H9 (cell line): ENCODE measurements at regions not wholly inside any gene's neighbourhood (a gene's known extent, or its start where the extent isn't known, plus 50 kb on each side); places are given as distances from the start of the nearest gene placed in this dataset.

ENCODE experiments used
- DNase-seq: peaks from one replicate; pipeline ENCODE4 v3.0.0-alpha.2; 2017
- H2AFZ ChIP-seq: one replicate; pipeline ENCODE4 v1.6.1; 2013; ENCODE audit warnings: mild to moderate bottlenecking, low read length, control low read depth, moderate library complexity
- H2AK5ac ChIP-seq: 2 replicates; pipeline ENCODE4 v1.6.1; 2013; ENCODE audit warnings: low read length, control low read depth, mixed read lengths; ENCODE audit not compliant: insufficient read length
- H2BK120ac ChIP-seq: one replicate; pipeline ENCODE4 v1.6.1; 2013; ENCODE audit warnings: low read depth, mild to moderate bottlenecking, low read length, control low read depth, inconsistent platforms; ENCODE audit not compliant: poor library complexity, severe bottlenecking
- H2BK12ac ChIP-seq: 2 replicates; pipeline ENCODE4 v1.6.1; 2013; ENCODE audit warnings: low read length, control low read depth, mixed read lengths, low read depth; ENCODE audit not compliant: insufficient read length
- H2BK15ac ChIP-seq: 2 replicates; pipeline ENCODE4 v1.6.1; 2013; ENCODE audit warnings: low read depth, low read length, control low read depth
- H2BK20ac ChIP-seq: one replicate; pipeline ENCODE4 v1.6.1; 2013; ENCODE audit warnings: low read depth, mild to moderate bottlenecking, low read length, control low read depth, inconsistent platforms; ENCODE audit not compliant: poor library complexity, severe bottlenecking
- H2BK5ac ChIP-seq: 2 replicates; pipeline ENCODE4 v1.6.1; 2013; ENCODE audit warnings: low read length, control low read depth, mixed read lengths; ENCODE audit not compliant: insufficient read length
- H3K14ac ChIP-seq: 2 replicates; pipeline ENCODE4 v1.6.1; 2013; ENCODE audit warnings: low read length, control low read depth; ENCODE audit not compliant: insufficient read depth
- H3K18ac ChIP-seq: 2 replicates; pipeline ENCODE4 v1.6.1; 2013; ENCODE audit warnings: low read depth, mild to moderate bottlenecking, mixed read lengths, low read length, control low read depth; ENCODE audit not compliant: insufficient read length
- H3K23ac ChIP-seq: 2 replicates; pipeline ENCODE4 v1.6.1; 2013; ENCODE audit warnings: low read length, control low read depth, mixed read lengths, low read depth; ENCODE audit not compliant: insufficient read length
- H3K23me2 ChIP-seq: 2 replicates; pipeline ENCODE4 v1.6.1; 2013; ENCODE audit warnings: low read depth, mild to moderate bottlenecking, mixed read lengths, low read length, control low read depth; ENCODE audit not compliant: insufficient read length, poor library complexity, severe bottlenecking
- H3K27ac ChIP-seq: 2 replicates; pipeline ENCODE4 v1.5.1; 2013; ENCODE audit warnings: low read length, control low read depth, mixed read lengths, low read depth; ENCODE audit not compliant: insufficient read length
- H3K27me3 ChIP-seq: 2 replicates; pipeline ENCODE4 v1.6.1; 2013; ENCODE audit warnings: low read length, control low read depth, inconsistent platforms; ENCODE audit not compliant: insufficient read depth
- H3K4ac ChIP-seq: 2 replicates; pipeline ENCODE4 v1.6.1; 2013; ENCODE audit warnings: low read depth, mild to moderate bottlenecking, control low read depth, inconsistent platforms, low read length, moderate library complexity
- H3K4me1 ChIP-seq: 2 replicates; pipeline ENCODE4 v1.6.1; 2013; ENCODE audit warnings: low read length, control low read depth, inconsistent platforms; ENCODE audit not compliant: insufficient read depth
- H3K4me2 ChIP-seq: 2 replicates; pipeline ENCODE4 v1.6.1; 2013; ENCODE audit warnings: low read length, control low read depth, mixed read lengths; ENCODE audit not compliant: insufficient read length, insufficient read depth
- H3K56ac ChIP-seq: 2 replicates; pipeline ENCODE4 v1.6.1; 2013; ENCODE audit warnings: low read depth, mild to moderate bottlenecking, mixed read lengths, low read length, control low read depth; ENCODE audit not compliant: insufficient read length
- H3K79me1 ChIP-seq: 2 replicates; pipeline ENCODE4 v1.6.1; 2013; ENCODE audit warnings: low read depth, mild to moderate bottlenecking, moderate library complexity, low read length, control low read depth, inconsistent platforms; ENCODE audit not compliant: insufficient read depth, poor library complexity, severe bottlenecking
- H3K79me2 ChIP-seq: 2 replicates; pipeline ENCODE4 v1.6.1; 2013; ENCODE audit warnings: low read length, control low read depth, inconsistent platforms; ENCODE audit not compliant: insufficient read depth
- H3K9ac ChIP-seq: 2 replicates; pipeline ENCODE4 v1.6.1; 2013; ENCODE audit warnings: low read length, control low read depth, mixed read lengths; ENCODE audit not compliant: insufficient read length; ENCODE audit errors: extremely low read depth
- H3K9me3 ChIP-seq: one replicate; pipeline ENCODE4 v1.6.1; 2013; ENCODE audit warnings: low read depth, low read length, inconsistent platforms; ENCODE audit not compliant: control insufficient read depth
- H3T11ph ChIP-seq: one replicate; pipeline ENCODE4 v1.6.1; 2013; ENCODE audit warnings: mild to moderate bottlenecking, low read length, control low read depth, inconsistent platforms
- H4K20me1 ChIP-seq: one replicate; pipeline ENCODE4 v1.6.1; 2013; ENCODE audit not compliant: control insufficient read depth, insufficient read length, insufficient read depth
- H4K5ac ChIP-seq: 2 replicates; pipeline ENCODE4 v1.6.1; 2013; ENCODE audit warnings: low read depth, mild to moderate bottlenecking, mixed read lengths, low read length, control low read depth; ENCODE audit not compliant: insufficient read length
- H4K8ac ChIP-seq: replicated peaks from 2 replicates; pipeline ENCODE4 v1.6.1; 2013; ENCODE audit warnings: low read length, control low read depth, mixed read lengths, low read depth; ENCODE audit not compliant: insufficient read length
- H4K91ac ChIP-seq: 2 replicates; pipeline ENCODE4 v1.6.1; 2013; ENCODE audit warnings: low read depth, mild to moderate bottlenecking, moderate library complexity, mixed read lengths, low read length, control low read depth; ENCODE audit not compliant: insufficient read length
- H3K27ac Mint-ChIP-seq, 3 experiments: 2 replicates in 2 of 3; 3 replicates in 1 of 3; pipeline ENCODE4 v1.8.0; 2020 to 2021; ENCODE audit warnings: mixed read lengths in 3 of 3, mild to moderate bottlenecking in 1 of 3, moderate library complexity in 1 of 3
- H3K27me3 Mint-ChIP-seq: 2 replicates; pipeline ENCODE4 v1.8.0; 2021; ENCODE audit warnings: low read depth, mild to moderate bottlenecking, moderate library complexity, mixed read lengths
- H3K36me3 Mint-ChIP-seq, 3 experiments: 2 replicates in 2 of 3; 3 replicates in 1 of 3; pipeline ENCODE4 v1.8.0; 2020 to 2021; ENCODE audit warnings: low read depth in 3 of 3, mixed read lengths in 3 of 3; ENCODE audit not compliant: insufficient read depth in 1 of 3
- H3K4me1 Mint-ChIP-seq, 2 experiments: 2 replicates each; pipeline ENCODE4 v1.8.0; 2020; ENCODE audit warnings: mixed read lengths in 2 of 2
- H3K4me3 Mint-ChIP-seq, 2 experiments: 2 replicates in 1 of 2; 3 replicates in 1 of 2; pipeline ENCODE4 v1.8.0; 2020 to 2021; ENCODE audit warnings: mild to moderate bottlenecking in 2 of 2, mixed read lengths in 2 of 2, moderate library complexity in 1 of 2
- H3K9me3 Mint-ChIP-seq, 2 experiments: 2 replicates in 1 of 2; 3 replicates in 1 of 2; pipeline ENCODE4 v1.8.0; 2020; ENCODE audit warnings: mild to moderate bottlenecking in 2 of 2, mixed read lengths in 2 of 2, moderate library complexity in 1 of 2
- WGBS: extraction: QIAGEN DNeasy Blood & Tissue Kit; methylation state at CpG from one replicate; pipeline ENCODE4 v1.1.7; 2013; ENCODE audit warnings: missing lambda C conversion rate, low lambda C conversion rate, mixed read lengths; ENCODE audit not compliant: insufficient read length; ENCODE audit errors: extremely low coverage; 5-methylcytosine and 5-hydroxymethylcytosine counted together
- TF ChIP-seq, protein P1 (sequence below): fragments of 200-600 bp; sonication (generic); conservative IDR thresholded peaks from 3 replicates; pipeline ENCODE4 v1.8.0; 2021; ENCODE audit warnings: antibody characterized with exemption, mild to moderate bottlenecking

DNA sequence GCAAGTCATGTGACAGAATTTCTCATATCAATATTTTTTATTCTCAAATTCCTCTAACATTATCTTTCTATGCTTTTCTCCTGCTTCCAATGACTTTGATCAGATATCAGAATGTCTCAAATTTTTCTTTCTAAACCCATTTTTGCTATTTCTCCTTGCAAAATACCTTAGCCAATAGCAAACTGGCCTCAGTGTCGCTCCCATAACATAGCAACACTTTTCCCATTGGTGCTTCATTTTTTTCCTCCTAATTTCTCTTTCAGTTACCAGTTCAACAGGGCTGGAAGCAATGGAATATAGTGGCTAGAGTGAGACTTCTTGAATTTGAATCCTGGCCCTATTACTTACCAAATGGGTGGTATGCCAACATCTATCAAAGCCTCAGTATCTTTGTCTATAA, 1091.6 kb downstream of the C4orf33 start:
- Histone ChIP-seq H4K5ac (no peak overlapping the region), H3K9ac (no peak overlapping the region), H3K27me3 (no peaks in the 10 kb centered on the region), H3K79me1 (no peaks in the 10 kb centered on the region), H3K23ac (no peak overlapping the region), H3K4me1 (no peaks in the 10 kb centered on the region), H3K4me2 (no peak overlapping the region), H4K20me1 (no peaks in the 10 kb centered on the region), H3K27ac (no peak overlapping the region), H3K23me2 (no peaks in the 10 kb centered on the region), H2AFZ (no peak overlapping the region), H3K56ac (no peak overlapping the region), H2BK5ac (no peak overlapping the region), H3K79me2 (no peaks in the 10 kb centered on the region), H4K91ac (no peak overlapping the region), H2BK12ac (no peak overlapping the region), H2BK20ac (no peak overlapping the region), H3K4ac (no peak overlapping the region), H3K9me3 (no peaks in the 10 kb centered on the region), H2AK5ac (no peak overlapping the region), H2BK120ac (no peak overlapping the region), H4K8ac (no peak overlapping the region), H3T11ph (no peak overlapping the region), H2BK15ac (no peak overlapping the region), H3K18ac (no peak overlapping the region), H3K14ac (no peak overlapping the region)
- TF ChIP-seq, protein P1, sequence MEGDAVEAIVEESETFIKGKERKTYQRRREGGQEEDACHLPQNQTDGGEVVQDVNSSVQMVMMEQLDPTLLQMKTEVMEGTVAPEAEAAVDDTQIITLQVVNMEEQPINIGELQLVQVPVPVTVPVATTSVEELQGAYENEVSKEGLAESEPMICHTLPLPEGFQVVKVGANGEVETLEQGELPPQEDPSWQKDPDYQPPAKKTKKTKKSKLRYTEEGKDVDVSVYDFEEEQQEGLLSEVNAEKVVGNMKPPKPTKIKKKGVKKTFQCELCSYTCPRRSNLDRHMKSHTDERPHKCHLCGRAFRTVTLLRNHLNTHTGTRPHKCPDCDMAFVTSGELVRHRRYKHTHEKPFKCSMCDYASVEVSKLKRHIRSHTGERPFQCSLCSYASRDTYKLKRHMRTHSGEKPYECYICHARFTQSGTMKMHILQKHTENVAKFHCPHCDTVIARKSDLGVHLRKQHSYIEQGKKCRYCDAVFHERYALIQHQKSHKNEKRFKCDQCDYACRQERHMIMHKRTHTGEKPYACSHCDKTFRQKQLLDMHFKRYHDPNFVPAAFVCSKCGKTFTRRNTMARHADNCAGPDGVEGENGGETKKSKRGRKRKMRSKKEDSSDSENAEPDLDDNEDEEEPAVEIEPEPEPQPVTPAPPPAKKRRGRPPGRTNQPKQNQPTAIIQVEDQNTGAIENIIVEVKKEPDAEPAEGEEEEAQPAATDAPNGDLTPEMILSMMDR = no peak
- DNase-seq = no peak
- peaks cover 19 to 24% of the 10 kb centered on the region in 2 experiments for H3K9me3 Mint-ChIP-seq
- H3K27me3 Mint-ChIP-seq = no peaks in the 10 kb centered on the region
- peaks cover 28 to 29% of the 10 kb centered on the region in 2 experiments for H3K4me1 Mint-ChIP-seq
- no CpG with 5 or more reads among the region's 1 CpG for WGBS
- peaks cover 18 to 24% (median 19%) of the 10 kb centered on the region in 3 experiments for H3K36me3 Mint-ChIP-seq
- H3K27ac Mint-ChIP-seq = no peak overlapping the region; a peak in 1 of 7 replicates
- H3K4me3 Mint-ChIP-seq = no peak overlapping the region
